GM21360 (cell line): ENCODE measurements at regions not wholly inside any gene's neighbourhood (a gene's known extent, or its start where the extent isn't known, plus 50 kb on each side); places are given as distances from the start of the nearest gene placed in this dataset.
"Not testable (repeated sequence)": the region's sequence is repeated elsewhere in the genome, so short reads cannot be mapped to it uniquely, and the experiment has no call there.

Experiments used
- ATAC-seq: cut with Tn5 transposase; IDR thresholded peaks from one replicate; pipeline ENCODE4 v1.9.1; 2021; ENCODE audit warnings: mild to moderate bottlenecking, moderate library complexity; ENCODE audit not compliant: unreplicated experiment

- peak; percentile 73 for ATAC-seq
These were observed 91.3 kb upstream of the WDR44 start for GRCh38 chrX:118254611-118255010.

GRCh38 chrX:118255921-118256320 is 90.0 kb upstream of the WDR44 start:
- no peak for ATAC-seq

GRCh38 chrX:118257781-118258180 is 88.1 kb upstream of the WDR44 start:
- ATAC-seq = no peak

- ATAC-seq = no peak
These were observed 86.7 kb upstream of the WDR44 start for GRCh38 chrX:118259213-118259612.

GRCh38 chrX:118261151-118261550 is 84.8 kb upstream of the WDR44 start:
- no peak for ATAC-seq

- no peak for ATAC-seq
These were observed 74.1 kb upstream of the WDR44 start for GRCh38 chrX:118271775-118272174.

- no peak for ATAC-seq
These were observed 73.7 kb upstream of the WDR44 start for GRCh38 chrX:118272242-118272641.

- no peak for ATAC-seq
These were observed 59.7 kb upstream of the WDR44 start for GRCh38 chrX:118286066-118286762.

GRCh38 chrX:118295818-118296217 is 50.1 kb upstream of the WDR44 start:
- ATAC-seq = not testable (repeated sequence)
